ENCODE measurements at regions not wholly inside any gene's neighbourhood (a gene's known extent, or its start where the extent isn't known, plus 50 kb on each side); places are given as distances from the start of the nearest gene placed in this dataset.

DNA sequence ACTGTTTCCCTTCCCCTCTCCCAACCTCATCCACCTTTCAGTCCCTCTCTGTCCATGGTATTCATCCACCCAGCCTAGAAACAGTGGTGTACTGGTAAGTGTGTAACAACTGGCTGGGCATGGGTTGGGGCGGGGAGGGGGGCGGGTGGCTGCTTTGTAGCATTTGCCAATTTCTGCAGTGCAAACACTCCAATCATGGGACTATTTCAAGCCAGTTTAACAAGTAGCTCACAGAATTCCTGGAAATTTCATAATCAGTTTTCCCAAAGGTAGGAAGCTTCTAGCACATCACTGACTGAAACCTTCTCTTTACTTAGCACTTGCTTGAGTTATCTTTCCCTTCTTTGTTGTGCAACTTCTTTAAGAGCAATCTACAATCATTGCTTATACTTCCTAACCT, 100.8 kb upstream of the WASF3 start:
- no peak for DNase-seq (ENCODE audit: low read depth)

DNA sequence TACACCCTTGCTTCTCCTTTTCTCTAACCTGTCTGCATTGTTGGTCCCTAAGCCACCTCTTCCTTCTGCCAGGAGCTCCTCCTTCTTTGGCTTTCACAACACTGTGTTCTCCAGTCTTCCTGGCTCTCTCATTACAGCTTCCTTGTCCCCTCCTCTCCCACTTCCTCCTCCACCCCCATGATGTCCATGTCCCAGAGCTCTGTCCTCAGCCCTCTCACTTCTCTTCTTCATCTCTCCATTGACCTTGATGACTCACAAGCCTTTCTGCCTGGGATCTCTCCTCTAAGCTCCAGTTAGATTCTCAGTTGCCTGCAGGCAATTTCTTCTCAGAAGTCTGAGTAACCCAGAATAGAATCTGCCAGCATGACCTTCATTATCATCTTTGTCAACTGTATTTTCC, 100.3 kb upstream of the WASF3 start:
- DNase-seq (ENCODE audit: low read depth) = no peak

DNA sequence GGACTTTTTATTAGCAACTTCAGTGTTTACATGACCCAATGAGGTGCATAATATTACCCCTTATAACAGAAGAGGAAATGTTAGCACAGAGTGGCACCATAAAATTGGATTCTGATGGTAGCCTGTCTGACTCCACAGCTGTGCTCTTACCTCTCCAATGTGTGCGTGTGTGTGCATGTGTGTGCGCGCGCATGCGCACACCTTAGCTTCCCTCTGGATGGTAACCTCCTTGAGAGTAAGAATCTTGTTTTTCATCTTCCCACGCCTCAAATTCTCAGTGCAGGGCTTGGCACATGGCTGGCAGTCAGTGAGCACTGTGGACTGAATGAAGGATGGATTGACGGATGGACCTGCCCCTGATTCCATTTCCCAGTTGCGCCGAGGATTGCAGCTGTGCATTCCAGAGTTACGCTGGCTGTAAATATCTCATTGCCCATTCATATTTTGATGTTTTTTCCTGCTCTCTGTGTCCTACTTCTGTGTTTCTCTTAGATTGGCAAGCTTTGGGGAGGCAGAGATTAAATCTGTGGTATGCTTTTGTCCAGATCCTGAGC, 99.2 kb upstream of the WASF3 start:
- no peak for DNase-seq (ENCODE audit: low read depth)

DNA sequence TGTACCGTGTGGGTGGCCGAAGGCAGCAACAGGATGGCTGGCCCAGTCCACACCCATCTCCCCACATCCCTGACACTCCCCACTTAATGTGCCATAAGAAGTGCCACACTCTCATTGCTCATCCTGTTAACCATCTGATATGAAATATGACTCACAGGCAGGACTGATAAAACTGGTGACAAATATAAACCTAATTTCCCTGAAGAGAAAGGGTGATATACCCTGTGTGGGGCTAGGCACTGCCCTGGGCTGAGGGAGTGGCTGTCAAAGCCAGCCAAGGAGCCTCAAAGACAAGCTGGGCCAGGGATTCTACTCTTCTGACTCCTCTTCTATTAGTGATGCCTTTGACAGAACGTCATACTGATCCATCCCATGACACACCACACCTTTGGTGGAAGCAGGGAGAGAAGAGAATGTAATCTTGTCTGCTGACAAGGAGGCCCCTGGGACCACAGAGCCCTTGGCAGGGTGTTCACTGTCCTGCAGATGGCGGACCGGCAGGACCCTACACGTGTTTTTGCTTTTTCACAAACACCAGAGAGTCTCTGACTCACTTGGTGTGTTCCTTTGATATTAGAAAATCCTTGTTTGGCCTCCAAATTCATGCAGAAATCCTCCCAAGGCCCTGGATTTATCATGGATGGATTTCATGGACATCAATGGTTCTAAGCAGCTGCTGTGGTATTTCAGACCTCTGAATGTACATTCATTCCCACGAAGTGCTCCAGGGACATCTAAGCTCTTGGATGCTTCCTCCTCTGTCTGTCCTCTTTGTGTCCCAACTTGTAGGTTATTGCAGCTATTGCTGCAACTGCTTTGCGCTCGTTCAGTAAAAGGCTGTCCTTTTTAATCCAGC, 98.0 kb upstream of the WASF3 start:
- no peak for DNase-seq (ENCODE audit: low read depth)

DNA sequence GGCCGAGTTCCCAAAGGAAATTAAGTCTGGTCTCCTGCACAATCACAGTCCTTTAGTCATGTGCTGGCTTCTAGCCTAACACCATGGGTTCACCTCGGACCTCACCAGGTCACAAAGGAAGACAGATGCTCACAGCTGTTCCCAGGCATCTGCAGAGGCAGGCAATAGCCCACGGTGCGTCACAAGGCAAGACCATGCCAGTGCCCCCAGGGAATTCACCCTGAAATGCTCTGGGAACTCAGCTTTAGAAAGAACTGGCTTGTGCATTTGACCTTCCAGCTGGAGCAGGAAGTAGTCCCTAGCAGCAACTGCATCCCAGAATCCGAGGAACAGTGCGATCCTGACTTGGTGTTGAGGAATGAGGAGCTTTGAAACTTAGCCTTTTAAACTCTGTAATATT, 96.8 kb upstream of the WASF3 start:
- no peak for DNase-seq (ENCODE audit: low read depth)

DNA sequence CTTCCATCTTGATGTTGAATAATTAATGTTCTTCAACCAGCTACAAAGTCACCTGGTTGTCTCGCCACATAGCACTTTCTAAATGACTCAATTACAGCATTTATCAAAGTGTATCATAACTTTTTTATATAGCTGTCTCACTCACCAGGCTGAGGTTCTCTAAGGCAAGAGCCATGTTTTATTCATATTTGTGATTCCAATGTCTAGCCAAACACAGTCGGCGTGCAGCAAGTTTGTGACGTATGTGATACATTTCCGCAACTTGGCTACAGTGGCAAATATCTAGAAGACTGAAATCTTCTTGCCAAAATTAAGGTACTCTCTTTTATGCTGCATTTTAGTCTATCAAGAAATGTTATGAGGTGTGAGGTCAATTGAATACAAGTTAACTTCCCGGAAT, 94.2 kb upstream of the WASF3 start:
- DNase-seq (ENCODE audit: low read depth) = no peak

DNA sequence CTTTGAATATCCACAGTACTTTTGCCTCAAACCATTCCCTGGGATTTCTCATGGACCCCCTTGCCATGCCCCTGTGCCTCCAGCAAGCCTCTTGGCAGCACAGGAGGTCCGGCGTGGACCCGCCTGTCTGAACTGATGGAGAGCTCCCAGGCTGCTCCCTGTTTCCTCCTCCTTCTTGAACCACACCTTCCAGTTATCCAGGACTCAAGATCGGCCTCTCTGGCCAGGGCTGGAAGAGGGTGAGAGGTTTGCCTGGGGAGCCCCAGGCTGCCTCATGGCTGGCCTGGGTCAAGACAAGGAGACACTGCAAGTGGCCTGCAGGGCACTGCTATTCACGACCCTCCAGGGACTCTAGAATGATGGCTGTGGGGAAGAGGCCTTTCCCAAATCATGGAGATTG, 93.6 kb upstream of the WASF3 start:
- no peak for DNase-seq (ENCODE audit: low read depth)

DNA sequence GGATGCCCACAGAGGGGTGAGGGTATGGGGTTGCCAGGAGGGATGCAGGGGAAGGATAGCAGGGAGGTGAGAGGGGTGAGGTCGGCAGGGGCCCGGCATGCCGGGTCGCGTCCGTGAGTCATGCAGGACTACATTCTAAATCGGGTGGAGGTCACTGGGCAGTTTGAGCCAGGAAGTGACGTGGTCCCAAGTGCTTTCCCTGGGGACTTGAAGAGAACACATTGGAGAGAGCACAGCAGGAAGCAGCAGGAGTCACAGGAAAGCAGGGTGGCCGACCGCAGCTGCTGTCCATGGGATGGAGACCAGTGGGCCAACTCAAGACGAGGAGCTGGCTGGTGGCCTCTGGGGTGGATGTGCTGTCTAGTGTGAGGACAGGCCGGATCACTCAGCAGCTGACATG, 92.0 kb upstream of the WASF3 start:
- no peak for DNase-seq (ENCODE audit: low read depth)

DNA sequence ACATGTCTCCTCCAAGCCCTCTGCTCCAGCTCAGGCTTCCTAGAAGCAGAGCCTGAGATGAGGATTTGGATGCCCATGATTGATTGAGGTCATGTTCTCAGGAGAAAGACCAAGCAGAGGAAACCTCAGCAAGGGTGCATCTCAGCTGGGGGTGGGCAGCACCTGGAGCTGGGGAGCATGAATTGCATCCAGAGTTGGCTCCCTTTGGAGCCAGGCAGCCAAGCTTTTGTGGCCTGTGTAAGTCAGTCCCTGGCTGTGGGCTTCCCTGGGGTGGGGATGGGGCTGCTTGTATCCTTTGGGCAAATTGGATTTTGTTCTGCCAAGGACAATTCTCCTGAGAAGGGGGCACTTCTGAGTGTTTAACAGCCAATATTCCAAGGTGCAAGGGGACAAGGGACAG, 91.5 kb upstream of the WASF3 start:
- DNase-seq (ENCODE audit: low read depth) = no peak

DNA sequence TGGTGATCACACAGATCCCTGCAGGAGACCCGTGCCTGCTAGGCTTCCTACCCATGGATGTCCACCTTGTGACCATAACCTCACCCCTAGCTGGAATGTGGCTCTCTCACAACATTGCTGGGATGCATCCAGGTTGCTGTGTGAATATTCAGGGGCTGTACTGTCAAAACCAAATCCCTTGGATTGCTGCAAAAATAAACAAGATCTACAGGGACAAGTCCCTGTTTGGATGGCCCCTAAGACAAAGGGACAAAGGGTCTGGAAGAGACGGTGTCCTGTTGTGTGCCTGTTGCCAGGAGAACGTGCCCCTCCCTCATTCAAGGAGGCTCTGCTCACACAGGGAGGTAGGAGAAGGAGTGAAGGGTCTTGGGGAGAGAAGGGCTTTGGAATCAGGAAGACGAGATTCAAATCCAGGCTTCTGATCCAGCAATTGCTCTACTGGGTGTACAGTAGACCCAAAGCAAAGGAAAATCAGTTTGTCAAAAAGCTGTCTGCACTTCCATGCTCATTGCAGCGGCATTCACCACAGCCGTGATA, 89.2 kb upstream of the WASF3 start:
- DNase-seq (ENCODE audit: low read depth) = no peak

DNA sequence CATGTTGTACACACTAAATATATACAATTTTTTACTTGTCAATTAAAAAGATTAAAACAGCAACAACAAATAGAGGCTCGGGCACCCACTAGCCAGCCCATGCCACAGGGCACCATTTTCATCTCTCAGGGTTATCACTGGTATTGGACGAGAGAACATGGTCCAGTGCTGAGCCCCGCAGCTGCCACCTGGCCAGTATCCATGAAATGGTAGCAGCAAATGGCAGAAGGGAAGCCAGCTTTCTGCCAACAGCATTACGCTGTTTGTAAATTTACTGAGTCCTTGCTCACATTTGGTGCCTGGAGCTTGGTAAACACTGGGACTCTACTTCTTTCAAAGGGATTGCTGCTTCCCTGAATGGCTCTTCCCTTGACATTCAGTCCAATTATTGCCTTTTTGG, 87.9 kb upstream of the WASF3 start:
- no peak for DNase-seq (ENCODE audit: low read depth)

DNA sequence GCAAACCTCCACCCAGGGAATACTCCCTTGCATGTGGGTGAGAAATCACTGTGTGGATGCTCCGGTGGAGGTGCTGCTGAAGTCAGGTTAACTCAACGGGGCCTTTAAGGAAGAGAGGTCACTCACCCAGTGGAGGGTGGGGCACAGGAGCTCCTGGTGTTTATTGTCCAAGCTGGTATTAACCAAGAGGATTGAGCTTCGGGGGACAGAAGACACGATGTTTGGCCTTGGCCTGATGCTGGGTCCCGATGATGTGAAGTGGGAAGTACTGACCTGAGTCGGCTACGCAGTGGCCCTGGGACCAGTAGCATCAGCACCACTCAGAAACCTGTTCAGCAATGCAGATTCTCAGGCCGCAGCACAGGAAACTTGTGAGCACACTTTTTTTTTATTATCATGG, 85.7 kb upstream of the WASF3 start:
- DNase-seq (ENCODE audit: low read depth) = no peak

DNA sequence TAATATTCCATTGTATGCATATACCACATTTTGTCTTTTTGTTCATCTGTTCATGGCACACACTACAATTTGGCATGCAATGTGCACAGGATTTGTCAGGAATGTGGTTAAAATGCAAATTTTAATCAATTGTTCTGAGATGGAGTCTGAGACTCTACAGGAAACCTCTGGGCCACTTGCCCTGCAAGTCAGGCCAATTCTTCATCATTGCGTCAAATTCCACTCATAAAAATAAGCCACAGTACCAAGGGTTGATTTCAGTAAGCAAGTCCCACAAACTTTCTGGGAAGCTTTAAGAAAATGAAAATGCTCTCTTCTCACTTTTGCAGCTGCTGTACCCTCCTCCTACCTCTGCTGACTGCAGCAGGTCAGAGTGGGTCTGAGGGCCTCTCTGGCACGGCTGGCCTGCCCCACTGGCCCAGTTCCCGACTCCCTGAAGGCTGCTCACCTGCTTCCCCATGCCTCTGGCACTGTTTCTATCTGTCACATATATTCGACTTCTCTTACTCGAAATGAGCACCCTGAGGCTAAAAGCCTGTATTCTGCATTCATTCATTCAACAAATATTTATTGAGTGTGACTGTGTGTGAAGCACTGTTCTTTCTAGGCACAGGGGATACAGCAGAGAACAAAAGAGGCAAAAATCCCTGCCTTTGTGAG, 83.8 kb upstream of the WASF3 start:
- no peak for DNase-seq (ENCODE audit: low read depth)

DNA sequence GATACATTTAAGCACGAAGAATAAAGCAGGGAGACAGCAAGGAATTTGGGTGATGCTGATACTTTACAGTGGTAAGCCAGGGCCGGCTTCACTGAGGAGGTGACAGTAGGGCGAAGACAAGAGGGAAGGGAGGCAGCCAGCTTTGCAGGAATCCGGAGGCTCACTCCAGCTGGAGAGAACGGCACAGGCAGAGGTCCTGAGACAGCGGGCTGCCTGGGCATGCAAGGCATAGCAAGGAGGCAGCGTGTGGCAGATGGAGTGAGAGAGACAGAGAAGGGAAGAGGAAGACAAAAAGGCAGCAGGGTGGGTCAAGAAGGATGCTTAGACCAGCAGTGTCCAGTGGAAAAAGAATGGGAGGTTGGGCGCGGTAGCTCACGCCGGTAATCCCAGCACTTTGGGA, 83.2 kb upstream of the WASF3 start:
- DNase-seq (ENCODE audit: low read depth) = no peak

DNA sequence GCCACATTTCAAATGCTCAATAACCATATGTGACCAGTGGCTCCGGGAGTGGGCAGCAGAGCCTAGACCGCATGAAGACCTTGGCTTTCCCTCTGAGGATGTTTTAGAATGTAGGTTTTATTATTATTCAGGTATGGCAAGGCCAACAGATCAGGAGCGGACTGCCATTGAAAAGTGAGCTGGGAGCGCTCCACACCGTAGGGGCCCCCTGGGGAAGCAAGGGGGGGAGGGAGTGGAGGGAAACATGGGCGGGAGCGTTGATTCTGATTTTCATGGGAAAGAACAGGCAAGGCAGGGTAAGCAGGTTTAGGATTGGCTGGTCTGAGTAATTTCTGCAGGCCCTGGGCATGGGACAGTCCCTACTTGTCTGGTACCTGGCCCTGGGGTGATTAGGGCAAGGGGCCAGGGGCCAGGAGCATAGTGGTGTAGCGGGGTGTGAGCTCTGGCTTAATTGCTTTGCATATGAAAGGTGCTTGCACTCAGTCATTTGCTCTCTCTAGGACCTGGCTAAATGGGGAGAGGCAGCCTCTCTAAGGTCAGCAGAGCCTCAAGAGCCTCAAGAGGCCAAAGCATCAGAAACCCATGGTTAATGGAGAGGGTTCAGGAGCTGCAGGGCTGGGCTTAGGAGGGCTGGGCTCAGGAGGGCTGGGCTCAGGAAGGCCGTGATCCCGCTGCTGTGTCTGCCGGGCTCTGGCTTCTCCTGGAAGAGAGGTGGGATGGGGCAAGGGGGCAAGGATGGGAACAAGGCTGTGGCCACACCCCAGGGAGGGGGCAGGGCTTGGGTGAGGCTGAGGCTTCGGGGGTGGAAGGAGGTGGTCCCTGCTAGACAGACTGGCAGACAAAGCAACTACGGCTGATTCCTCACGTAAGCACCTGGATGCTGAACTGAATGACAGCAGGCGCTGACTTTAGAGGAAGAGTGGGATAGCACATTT, 82.0 kb upstream of the WASF3 start:
- no peak for DNase-seq (ENCODE audit: low read depth)

DNA sequence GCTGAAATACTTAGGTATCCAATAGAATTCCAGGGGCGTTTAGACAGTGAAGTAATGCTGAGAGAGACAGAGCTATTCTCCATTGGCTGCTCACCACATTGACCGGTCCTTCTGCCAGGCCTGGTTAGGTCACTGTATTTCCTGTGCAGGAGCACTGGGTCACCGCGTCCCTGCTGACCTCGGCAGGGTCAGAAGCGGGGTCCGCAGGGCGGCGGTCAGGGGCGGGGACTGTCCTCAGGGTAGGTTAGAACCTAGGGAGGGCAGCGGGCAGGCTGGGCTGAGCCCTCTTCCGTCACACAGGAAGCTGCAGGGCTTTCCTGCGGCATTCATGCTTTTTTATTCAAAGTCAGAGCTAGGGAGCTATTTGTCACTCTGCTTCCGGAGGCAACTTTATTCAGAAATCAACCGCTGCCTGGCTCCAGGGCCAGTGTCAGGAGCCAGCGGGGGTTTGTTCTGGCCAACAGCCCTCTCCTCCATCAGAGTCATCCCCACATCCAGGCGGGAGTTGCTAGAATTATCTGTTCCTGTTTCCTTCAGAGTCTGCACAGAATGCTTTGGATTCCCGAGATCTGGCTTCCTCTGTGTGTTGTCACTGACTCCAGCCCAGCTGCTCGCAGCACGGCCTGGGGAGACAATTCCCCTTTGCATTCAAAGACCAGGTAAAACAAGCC, 81.2 kb upstream of the WASF3 start:
- no peak for DNase-seq (ENCODE audit: low read depth)

DNA sequence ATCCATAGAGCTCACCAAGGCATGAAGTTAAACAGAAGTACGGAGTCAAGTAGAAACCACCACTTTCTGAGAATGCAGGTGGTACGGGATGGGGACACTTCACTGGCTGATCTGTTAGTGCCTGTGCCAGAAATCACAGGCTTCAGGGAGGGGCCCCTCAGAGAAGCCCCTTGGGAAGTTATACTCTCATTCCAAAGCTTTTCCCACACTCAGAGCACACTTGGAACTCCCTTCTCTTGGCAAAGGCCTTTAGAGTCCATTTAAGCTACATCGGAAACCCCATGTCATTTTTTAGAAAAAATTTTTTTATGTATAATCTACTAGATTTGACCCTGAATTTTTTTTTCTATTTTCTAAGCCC, 80.7 kb upstream of the WASF3 start:
- DNase-seq (ENCODE audit: low read depth) = no peak

DNA sequence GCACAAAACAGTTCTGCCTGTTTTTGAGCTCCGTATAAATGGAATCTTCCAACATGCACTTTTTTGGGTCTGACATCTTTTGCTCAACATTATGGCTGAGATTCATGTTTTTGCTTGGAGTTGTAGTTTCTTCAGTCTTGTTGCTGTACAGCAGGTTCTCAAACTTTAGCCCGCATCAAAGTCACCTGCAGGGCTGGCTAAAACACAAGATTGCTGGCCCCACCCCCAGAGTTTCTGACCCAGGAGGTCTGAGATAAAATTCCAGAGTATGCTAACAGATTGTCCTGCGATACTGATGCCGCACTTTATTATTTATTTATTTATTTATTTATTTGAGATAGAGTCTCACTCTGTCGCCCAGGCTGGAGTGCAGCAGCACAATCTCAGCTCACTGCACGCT, 79.8 kb upstream of the WASF3 start:
- no peak for DNase-seq (ENCODE audit: low read depth)

DNA sequence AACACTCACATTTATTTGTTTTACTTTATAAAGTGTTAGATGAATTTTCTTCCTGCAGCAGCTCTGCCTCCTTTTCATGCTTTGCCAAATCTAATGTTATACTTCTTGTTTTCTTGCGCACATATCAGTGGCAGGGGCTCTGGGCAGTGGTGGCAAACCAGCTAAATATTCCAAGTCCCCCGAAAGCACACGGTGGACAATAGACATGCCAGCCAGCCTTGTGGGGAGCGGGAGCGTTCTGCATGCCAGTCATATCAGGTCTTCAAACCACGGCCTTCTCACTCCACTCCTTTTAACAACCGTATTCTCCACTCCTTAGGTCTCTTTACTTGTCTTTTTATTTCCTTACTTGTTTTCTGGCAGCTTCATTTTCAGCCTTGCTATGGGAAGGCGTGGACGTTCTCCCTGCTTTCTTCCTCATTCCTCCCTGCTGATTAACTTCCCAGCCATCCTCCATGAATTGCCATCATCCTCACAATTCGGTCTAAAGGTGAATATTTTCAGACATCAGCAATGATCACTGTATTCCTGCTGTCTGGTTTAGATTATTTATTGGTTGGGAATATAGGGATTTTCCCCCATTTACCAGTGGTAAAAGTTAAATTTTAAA, 77.1 kb upstream of the WASF3 start:
- no peak for DNase-seq (ENCODE audit: low read depth)

DNA sequence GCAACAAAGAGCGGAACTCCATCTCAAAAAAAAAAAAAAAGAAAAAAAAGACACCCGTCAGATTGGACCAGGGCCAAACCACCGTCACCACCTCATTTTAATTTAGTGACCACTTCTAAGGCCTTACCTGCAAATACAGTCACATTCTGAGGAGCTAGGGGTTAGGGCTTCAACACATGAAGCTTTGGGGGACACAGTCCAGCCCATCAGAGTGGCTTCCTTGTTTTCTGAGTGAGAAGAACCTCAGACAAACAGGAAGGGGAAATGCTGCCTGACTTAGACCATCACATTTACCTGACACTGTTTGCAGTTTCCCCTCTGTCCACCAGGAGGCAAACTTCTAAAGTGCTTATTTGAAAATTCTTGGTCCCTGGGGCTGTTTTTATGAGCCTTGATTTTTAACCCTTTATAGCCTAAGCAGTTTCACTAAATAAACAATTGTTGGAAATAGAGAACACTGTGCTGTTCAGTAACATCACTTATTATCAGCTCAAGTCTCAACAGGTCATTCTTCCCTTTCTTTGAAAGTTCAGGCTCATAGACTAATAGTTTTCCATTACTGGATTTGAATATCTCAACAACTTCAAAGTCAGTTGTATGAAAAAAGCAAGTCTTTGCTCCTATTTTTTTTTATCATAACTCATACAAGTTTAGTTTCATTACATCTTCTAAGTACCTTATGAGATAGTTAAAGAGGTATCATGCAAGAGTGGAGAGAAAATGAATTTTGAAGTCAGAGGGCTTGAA, 74.9 kb upstream of the WASF3 start:
- DNase-seq (ENCODE audit: low read depth) = no peak

DNA sequence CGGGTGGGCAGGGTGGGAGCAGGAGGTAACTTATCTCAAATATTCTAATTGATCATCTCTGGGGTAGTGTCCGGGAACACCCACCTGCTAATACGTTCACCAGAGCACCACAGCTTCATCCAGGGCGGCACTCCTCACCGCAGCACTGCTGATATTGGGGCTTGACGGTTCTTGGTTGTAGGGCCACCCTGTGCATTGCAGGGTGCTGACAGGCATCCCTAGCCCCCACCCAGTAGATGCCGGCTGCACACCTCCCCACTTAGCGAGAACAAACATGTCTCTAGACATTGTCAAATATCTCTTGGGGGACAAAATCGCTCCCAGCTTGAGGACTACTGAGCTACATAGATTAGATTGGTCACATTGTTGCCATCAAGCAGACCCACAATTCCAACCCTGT, 73.9 kb upstream of the WASF3 start:
- DNase-seq (ENCODE audit: low read depth) = no peak

Measured in non-pigmented ciliary epithelial cell (primary cell).